IMR-90 (cell line): ENCODE measurements at regions not wholly inside any gene's neighbourhood (a gene's known extent, or its start where the extent isn't known, plus 50 kb on each side); places are given as distances from the start of the nearest gene placed in this dataset.

Source experiments
- ATAC-seq: fragments of 200-7000 bp; cut with Tn5 transposase; 2 replicates; pipeline ENCODE4 v1.9.1; 2020; ENCODE audit warnings: low read depth, mild to moderate bottlenecking, moderate library complexity
- BruUV-seq: library from RNA; stranded (reverse); fragments of 400-500 nt; replicated peaks from 2 replicates; lab custom pipeline; 2021; lab: Mats Ljungman, UMichigan
- CTCF ChIA-PET: fragments of 300-600 bp; formaldehyde crosslinking; extraction: SDS; loops from one replicate; lab custom pipeline; 2021; ENCODE audit warnings: antibody characterized with exemption; lab: Yijun Ruan, JAX
- POLR2A ChIA-PET: fragments of 300-600 bp; sonication (Branson Sonifier 250); formaldehyde crosslinking; loops from one replicate; lab custom pipeline; 2022; ENCODE audit warnings: antibody characterized with exemption; ENCODE audit not compliant: unreplicated experiment; lab: Charles Lee
- DNase-seq: peaks from one replicate; pipeline ENCODE4 v3.0.0; 2013
- H2AFZ ChIP-seq: replicated peaks from 2 replicates; pipeline ENCODE3; 2013; ENCODE audit warnings: low read length, mild to moderate bottlenecking; ENCODE audit not compliant: poor library complexity
- H2AK5ac ChIP-seq: 2 replicates; pipeline ENCODE4 v1.6.1; 2013; ENCODE audit warnings: low read depth, low read length, inconsistent platforms
- H2AK9ac ChIP-seq: replicated peaks from 2 replicates; pipeline ENCODE3; 2013; ENCODE audit warnings: mild to moderate bottlenecking, low read depth, low read length, moderate library complexity; ENCODE audit not compliant: poor library complexity
- H2BK120ac ChIP-seq: 2 replicates; pipeline ENCODE4 v1.6.1; 2013; ENCODE audit warnings: low read depth, low read length, inconsistent platforms
- H2BK15ac ChIP-seq: 3 replicates; pipeline ENCODE4 v1.6.1; 2013; ENCODE audit warnings: low read depth, low read length, inconsistent platforms
- H2BK20ac ChIP-seq: 2 replicates; pipeline ENCODE4 v1.6.1; 2013; ENCODE audit warnings: low read depth, mild to moderate bottlenecking, inconsistent platforms, low read length, moderate library complexity
- H2BK5ac ChIP-seq: 2 replicates; pipeline ENCODE4 v1.6.1; 2013; ENCODE audit warnings: mild to moderate bottlenecking, low read depth, low read length, inconsistent platforms; ENCODE audit not compliant: poor library complexity, severe bottlenecking
- H3K14ac ChIP-seq: replicated peaks from 2 replicates; pipeline ENCODE4 v1.6.1; 2013; ENCODE audit warnings: low read depth, low read length, inconsistent platforms
- H3K18ac ChIP-seq: 2 replicates; pipeline ENCODE4 v1.6.1; 2013; ENCODE audit warnings: low read depth, low read length, control low read depth
- H3K23ac ChIP-seq: 2 replicates; pipeline ENCODE4 v1.6.1; 2013; ENCODE audit warnings: low read depth, low read length, inconsistent platforms
- H3K27ac ChIP-seq: 2 replicates; pipeline ENCODE4 v1.5.1; 2013; ENCODE audit warnings: mild to moderate bottlenecking, control low read depth, low read length; ENCODE audit not compliant: insufficient read depth
- H3K27me3 ChIP-seq: 2 replicates; pipeline ENCODE4 v1.6.1; 2013; ENCODE audit warnings: low read length; ENCODE audit not compliant: control insufficient read depth, insufficient read depth
- H3K36me3 ChIP-seq: 2 replicates; pipeline ENCODE4 v1.6.1; 2013; ENCODE audit warnings: low read length, mixed read lengths; ENCODE audit not compliant: control insufficient read depth, insufficient read depth
- H3K4ac ChIP-seq: 2 replicates; pipeline ENCODE4 v1.6.1; 2013; ENCODE audit warnings: low read depth, low read length, inconsistent platforms
- H3K4me1 ChIP-seq: 2 replicates; pipeline ENCODE4 v1.6.1; 2013; ENCODE audit warnings: low read length, mixed read lengths; ENCODE audit not compliant: control insufficient read depth, insufficient read depth
- H3K4me2 ChIP-seq: 2 replicates; pipeline ENCODE4 v1.6.1; 2013; ENCODE audit warnings: low read depth, mild to moderate bottlenecking, control low read depth, low read length, moderate library complexity
- H3K4me3 ChIP-seq: 2 replicates; pipeline ENCODE4 v1.5.1; 2013; ENCODE audit warnings: low read depth, mild to moderate bottlenecking, control low read depth, low read length, moderate library complexity; ENCODE audit not compliant: insufficient read depth
- H3K56ac ChIP-seq: 2 replicates; pipeline ENCODE4 v1.6.1; 2013; ENCODE audit warnings: low read length, inconsistent platforms; ENCODE audit not compliant: insufficient read depth; ENCODE audit errors: extremely low read depth
- H3K79me1 ChIP-seq, 2 experiments: 2 replicates each; pipeline ENCODE4 v1.6.1; 2013; ENCODE audit warnings: low read length in 2 of 2, inconsistent platforms in 1 of 2, low read depth in 1 of 2
- H3K9ac ChIP-seq: 2 replicates; pipeline ENCODE4 v1.6.1; 2013; ENCODE audit warnings: low read depth, low read length, control low read depth
- H3K9me1 ChIP-seq: 2 replicates; pipeline ENCODE4 v1.6.1; 2013; ENCODE audit warnings: low read length, inconsistent platforms; ENCODE audit not compliant: insufficient read depth
- H3K9me3 ChIP-seq: 2 replicates; pipeline ENCODE4 v1.6.1; 2013; ENCODE audit warnings: low read length; ENCODE audit not compliant: control insufficient read depth, insufficient read depth
- H4K20me1 ChIP-seq: 2 replicates; pipeline ENCODE4 v1.6.1; 2013; ENCODE audit warnings: low read length, inconsistent platforms; ENCODE audit not compliant: insufficient read depth
- H4K5ac ChIP-seq: 2 replicates; pipeline ENCODE4 v1.6.1; 2013; ENCODE audit warnings: mild to moderate bottlenecking, low read depth, low read length, control low read depth
- H4K8ac ChIP-seq, 2 experiments: 2 replicates each; pipeline ENCODE4 v1.6.1; 2013; ENCODE audit warnings: low read depth in 2 of 2, low read length in 2 of 2, control low read depth in 1 of 2, inconsistent platforms in 1 of 2
- H4K91ac ChIP-seq: 2 replicates; pipeline ENCODE4 v1.6.1; 2013; ENCODE audit warnings: low read depth, low read length, inconsistent platforms; ENCODE audit not compliant: insufficient read depth
- CTCF ChIP-seq: conservative IDR thresholded peaks from 2 replicates; pipeline ENCODE4 v1.5.1; 2012; ENCODE audit warnings: mild to moderate bottlenecking, low read depth, low read length, improper control_type of control experiment
- ELK1 ChIP-seq: fragments of 150-350 bp; IDR thresholded peaks from 2 replicates; pipeline ENCODE4 v1.6.1; 2016; ENCODE audit warnings: low read depth, mild to moderate bottlenecking, low read length, moderate library complexity, borderline replicate concordance
- NFE2L2 ChIP-seq: fragments of 150-350 bp; IDR thresholded peaks from 2 replicates; pipeline ENCODE4 v1.6.1; 2016; ENCODE audit warnings: low read depth, mild to moderate bottlenecking, low read length
- RAD21 ChIP-seq: IDR thresholded peaks from 2 replicates; pipeline ENCODE4 v1.6.1; 2012; ENCODE audit warnings: low read length, improper control_type of control experiment
- WGBS, 2 experiments: methylation state at CpG; one replicate each; pipeline versions ENCODE4 v1.1.5 to v1.1.7; 2013; ENCODE audit warnings: missing lambda C conversion rate in 2 of 2; ENCODE audit not compliant: insufficient read length in 1 of 2; ENCODE audit errors: extremely low coverage in 2 of 2; 5-methylcytosine and 5-hydroxymethylcytosine counted together
- dilution Hi-C: fragments of 300-500 bp; cut with HindIII; formaldehyde crosslinking; loops from one replicate; pipeline ENCODE4 v1.14.3; 2018; ENCODE audit warnings: low sequenced_read_pairs; ENCODE audit not compliant: unreplicated experiment
- in situ Hi-C: fragments of 300-500 bp; cut with MboI; formaldehyde crosslinking; loops from 3 replicates; pipeline ENCODE4 v1.14.3; 2019; ENCODE audit warnings: low sequenced_read_pairs, inconsistent platforms, mixed read lengths
- intact Hi-C: fragments of 100-400 bp; cut with micrococcal nuclease; formaldehyde crosslinking; loops from 2 replicates; pipeline ENCODE4 v1.10.0; 2022

GRCh38 chr12:66808606-66809005, 129.7 kb upstream of the GRIP1 start:
- Histone ChIP-seq H3K27ac (no peak overlapping the region), H2AFZ (no peak overlapping the region), H3K9me1 (no peaks in the 10 kb centered on the region), H3K4ac (no peak overlapping the region), H3K9ac (no peak overlapping the region), H3K9me3 (no peaks in the 10 kb centered on the region), H2BK15ac (no peak overlapping the region), H3K36me3 (no peaks in the 10 kb centered on the region), H3K56ac (no peak overlapping the region), H2BK5ac (no peak overlapping the region), H4K8ac (no peak overlapping the region), H3K27me3 (no peaks in the 10 kb centered on the region), H3K4me1 (no peaks in the 10 kb centered on the region), H4K5ac (no peak overlapping the region), H3K4me3 (no peak overlapping the region), H4K91ac (no peak overlapping the region), H3K4me2 (no peak overlapping the region), H2AK9ac (no peak overlapping the region), H2BK120ac (no peak overlapping the region), H3K79me1 (no peaks in the 10 kb centered on the region), H3K18ac (no peak overlapping the region), H3K14ac (no peak overlapping the region), H3K23ac (no peak overlapping the region), H2BK20ac (no peak overlapping the region), H4K20me1 (no peaks in the 10 kb centered on the region), H2AK5ac (no peak overlapping the region)
- dilution Hi-C loops = no loop called here
- no CpG with 5 or more reads among the region's 1 CpG for WGBS, 2 experiments
- intact Hi-C loops = no loop called here
- BruUV-seq = no TSS peak
- DNase-seq (no peak), ATAC-seq (no peak)
- TF ChIP-seq ELK1 (no peak), RAD21 (no peak), NFE2L2 (no peak), CTCF (no peak)
- POLR2A ChIA-PET = interaction anchor here (0.8 kb wide), 1 partner anchor 52 kb away, joined by 3 read pairs; no protein-coding TSS in a partner anchor
- CTCF ChIA-PET = no interaction called here
- in situ Hi-C loops = no loop called here
